Stomach (tissue), 4 donors: ENCODE measurements at regions not wholly inside any gene's neighbourhood (a gene's known extent, or its start where the extent isn't known, plus 50 kb on each side); places are given as distances from the start of the nearest gene placed in this dataset.

Source experiments
- CTCF ChIP-seq, 7 experiments: fragments of 450-650 bp in 4 of 7; fragments of 200-600 bp in 3 of 7; sonication (generic) in 3 of 7; IDR thresholded peaks; one replicate each; pipeline ENCODE4 v1.5.1; 2016 to 2019; ENCODE audit warnings: antibody characterized with exemption in 7 of 7, control low read depth in 2 of 7, mild to moderate bottlenecking in 1 of 7
- POLR2A ChIP-seq, 4 donors: fragments of 450-650 bp; IDR thresholded peaks; one replicate each; pipeline ENCODE4 v1.6.1; 2016; ENCODE audit warnings: antibody characterized with exemption in 4 of 4, control low read depth in 2 of 4, mild to moderate bottlenecking in 1 of 4, moderate library complexity in 1 of 4

DNA sequence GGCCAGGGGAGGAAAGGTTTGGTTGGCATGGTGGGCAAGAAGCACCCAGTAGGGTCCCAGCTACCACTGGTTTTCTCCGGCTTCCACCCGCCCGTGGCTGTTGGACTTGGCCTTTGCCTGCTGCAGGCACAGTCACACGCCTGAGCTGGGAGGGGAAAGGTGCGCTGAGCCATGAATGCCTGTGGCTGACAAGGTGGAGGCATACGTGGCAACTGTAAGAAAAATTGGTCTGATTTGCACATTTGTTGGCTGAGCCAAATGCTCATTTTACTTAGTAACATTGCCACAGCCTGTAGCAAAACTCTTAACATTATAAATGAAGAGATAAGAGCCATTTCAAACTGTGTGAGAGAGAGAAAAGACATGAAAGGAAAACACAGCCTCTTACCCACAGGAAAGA, 191.6 kb downstream of the PTPRC start:
- TF ChIP-seq CTCF (IDR thresholded peaks at IDR 0.05) = no peak
- no peak for TF ChIP-seq POLR2A (IDR thresholded peaks at IDR 0.05)
